ENCODE measurements at regions not wholly inside any gene's neighbourhood (a gene's known extent, or its start where the extent isn't known, plus 50 kb on each side); places are given as distances from the start of the nearest gene placed in this dataset.
"Not testable (repeated sequence)": the region's sequence is repeated elsewhere in the genome, so short reads cannot be mapped to it uniquely, and the experiment has no call there.

DNA sequence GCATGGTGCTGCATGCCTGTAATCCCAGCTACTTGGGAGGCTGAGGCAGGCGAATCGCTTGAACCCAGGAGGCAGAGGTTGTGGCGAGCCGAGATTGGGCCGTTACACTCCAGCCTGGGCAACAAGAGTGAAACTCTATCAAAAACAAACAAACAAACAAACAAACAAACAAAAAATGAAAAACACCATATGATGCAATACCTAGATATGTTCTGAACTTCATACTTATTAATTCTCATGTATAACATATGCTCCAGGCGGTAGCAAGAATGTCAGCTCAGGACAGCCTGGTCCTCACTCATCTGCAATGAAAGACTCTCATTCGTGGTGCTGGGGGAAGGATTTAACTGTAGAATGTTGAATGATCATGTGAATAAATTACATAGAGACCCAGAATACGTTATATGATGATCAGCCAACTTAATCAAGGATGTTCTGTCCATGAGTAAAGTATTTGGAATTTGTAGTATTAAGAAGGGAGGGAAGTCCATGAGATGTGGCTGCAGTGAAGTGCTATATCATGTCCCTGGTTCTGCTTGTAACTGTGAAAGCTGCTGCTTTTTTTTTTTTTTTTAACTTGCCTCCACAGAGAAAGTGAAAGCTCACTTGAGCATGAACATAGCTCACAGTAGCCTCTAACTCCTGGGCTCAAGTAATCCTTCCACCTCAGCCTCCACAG, 206.8 kb downstream of the UQCRFS1 start:
- DNase-seq: peak; percentile 78

DNA sequence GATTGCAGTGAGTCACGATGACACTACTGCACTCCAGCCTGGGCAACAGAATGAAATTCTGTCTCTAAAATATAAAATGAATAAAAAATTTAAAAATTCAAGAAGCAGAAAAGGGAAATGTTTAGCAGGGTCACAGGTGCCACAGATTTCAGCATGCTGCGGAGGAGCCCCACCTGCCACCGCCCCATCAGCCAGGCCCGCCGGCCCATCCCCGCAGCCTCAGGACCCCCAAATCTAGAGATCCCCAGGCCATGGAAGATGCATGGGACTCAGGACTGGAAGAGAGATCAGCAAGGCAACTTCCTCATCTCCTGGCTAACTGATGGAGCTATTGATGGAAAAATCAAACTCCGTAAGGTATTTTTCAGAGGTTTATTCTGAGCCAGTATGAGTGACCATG, 208.2 kb downstream of the UQCRFS1 start:
- no peak for DNase-seq

DNA sequence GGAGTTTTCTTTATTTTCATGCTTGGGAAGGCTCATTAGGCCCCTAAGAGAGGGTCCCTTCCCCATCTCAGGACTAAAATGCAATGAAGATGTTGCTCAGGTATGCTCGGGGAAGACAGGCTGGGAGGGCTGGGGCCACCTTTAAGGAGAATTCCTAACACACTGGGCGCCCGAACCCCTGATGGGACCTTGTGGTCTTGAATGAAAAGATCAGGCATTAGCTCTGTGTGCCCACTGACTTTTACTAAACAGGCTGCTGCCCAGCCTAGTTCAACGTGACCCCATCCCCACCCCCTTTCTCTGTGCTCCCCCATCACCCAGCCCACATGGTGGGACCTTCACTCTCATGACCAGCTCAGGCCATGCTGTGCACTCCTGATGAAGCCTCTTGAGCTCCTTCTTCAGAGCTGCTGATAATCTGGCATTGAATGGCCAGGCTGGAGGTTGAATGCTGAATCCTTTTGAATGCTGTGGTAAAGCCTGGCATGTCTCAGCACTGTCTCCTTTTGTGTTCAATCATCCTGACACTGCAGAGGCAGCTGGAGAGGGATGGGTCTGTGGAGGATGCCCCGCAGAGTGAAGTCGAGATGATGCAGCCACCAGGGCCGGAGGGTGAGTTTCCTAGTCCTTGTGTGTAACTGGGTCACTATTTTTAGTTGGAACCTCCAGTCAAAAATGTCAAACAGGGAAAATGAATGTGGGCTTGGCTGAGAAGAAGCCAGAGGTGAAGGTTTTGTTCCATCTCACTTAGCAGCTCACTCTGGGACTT, 209.1 kb downstream of the UQCRFS1 start:
- DNase-seq: no peak

GRCh38 chr19:29002336-29002735, 210.6 kb downstream of the UQCRFS1 start:
- DNase-seq: no peak

GRCh38 chr19:29001597-29002245, 211.2 kb downstream of the UQCRFS1 start:
- DNase-seq: peak; percentile 5

- DNase-seq: peak; percentile 2
Measured at GRCh38 chr19:29001141-29001581, 211.8 kb downstream of the UQCRFS1 start.

DNA sequence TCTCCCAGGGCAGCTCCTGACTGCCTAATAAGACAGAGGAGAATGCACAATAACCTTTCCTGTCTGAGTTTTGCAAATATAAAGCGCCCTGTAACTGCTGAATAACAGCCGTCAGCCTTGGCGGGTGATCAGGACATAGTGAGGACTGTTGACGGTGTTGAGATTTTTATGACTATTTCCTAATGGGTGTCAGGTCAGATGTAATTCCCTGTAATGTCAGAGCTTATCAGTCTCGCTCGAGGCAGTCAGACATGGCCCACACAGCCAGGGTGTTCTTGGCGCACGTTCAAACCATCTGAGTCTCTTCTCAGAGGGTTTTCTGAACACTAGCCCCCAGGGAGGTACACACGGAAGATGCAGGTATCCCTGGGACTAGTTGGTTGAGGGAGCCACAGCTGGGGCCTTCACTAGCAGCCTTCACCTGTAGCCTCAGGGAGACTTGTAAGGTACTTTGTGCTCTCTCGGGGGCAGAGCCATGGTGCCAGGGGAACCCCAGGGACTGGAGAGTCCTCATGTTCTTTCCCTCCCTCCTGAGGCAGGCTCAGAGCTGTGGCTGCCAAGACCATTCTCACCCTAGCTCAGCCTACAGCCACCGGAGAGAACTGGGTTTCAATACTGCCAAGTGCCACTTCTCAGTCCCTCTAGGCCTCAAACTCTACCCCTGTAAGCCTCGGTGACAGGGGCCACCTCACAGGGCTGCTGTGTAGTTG, 213.1 kb downstream of the UQCRFS1 start:
- DNase-seq: no peak

DNA sequence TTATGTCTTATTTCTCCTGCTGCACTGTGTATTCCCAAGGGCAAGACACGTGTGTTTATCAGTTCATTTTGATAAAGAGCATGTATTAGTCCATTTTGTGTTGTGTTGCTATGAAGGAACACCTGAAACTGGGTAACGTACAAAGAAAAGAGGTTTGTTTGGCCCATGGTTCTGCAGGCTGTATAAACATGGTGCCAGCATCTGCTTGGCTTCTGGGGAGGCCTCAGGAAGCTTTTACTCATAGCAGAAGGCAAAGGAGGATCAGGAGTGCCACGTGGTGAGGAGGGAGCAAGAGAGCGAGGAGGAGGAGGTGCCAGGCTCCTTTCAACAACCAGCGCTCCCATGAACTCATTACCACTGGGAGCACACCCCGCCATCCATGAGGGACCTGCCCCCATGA, 214.0 kb downstream of the UQCRFS1 start:
- DNase-seq: no peak

DNA sequence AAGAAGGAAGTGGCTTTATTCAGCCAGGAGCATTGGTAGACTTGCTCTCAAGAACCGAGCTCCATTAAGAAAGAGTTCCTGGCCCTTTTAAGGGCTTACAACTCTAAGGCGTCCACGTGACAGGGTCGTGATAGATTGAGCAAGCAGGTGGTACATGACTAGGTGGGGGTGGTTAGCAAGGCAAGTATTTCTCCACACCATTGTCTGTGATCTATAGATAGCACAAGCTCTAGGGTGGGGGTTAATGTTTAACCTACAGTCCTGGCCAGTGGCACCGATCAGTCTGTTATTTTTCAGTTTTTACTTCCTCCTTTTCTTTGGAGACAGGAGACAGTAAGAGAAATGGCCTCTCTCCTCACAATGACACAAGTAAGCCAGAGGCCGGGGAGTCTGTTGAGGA, 215.1 kb downstream of the UQCRFS1 start:
- DNase-seq: not testable (repeated sequence)

DNA sequence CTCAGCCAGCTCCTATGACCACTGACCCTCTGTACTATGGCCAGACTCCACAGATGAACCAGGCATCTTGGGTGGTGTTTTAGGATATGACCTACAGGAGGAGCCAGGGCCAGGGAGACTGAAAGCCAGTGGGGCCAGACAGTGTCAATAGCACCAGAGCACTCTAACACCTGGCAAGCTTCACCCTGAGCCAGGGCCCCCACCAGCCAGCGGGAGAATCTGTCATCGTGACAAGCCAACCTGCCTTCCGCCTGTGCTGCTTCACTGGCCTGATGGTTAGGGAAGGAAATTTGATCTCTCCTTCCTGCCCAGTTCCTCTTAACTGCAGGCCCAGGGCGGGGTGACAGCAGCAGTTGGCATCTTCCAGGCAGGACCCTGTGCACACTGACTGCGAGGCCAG, 222.4 kb downstream of the UQCRFS1 start:
- DNase-seq: no peak

DNA sequence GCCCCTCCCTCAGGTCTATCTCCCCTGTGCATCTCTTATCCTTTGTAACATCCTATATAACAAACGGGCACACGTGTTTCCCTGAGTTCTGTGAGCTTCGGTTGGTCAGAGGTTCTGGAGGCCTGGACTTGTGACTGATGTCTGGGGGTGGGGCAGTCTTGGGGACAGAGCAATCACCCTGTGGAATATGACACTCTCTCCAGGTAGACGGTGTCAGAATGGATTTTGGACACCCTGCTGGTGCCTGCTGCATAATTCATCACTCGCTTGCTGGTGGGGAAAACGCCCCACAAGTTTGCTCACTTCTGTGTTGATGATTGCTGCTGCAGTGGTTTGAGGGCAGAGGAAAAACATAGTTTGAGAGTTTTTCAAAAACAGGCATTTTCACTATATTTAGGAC, 223.2 kb downstream of the UQCRFS1 start:
- no peak for DNase-seq

- no peak for DNase-seq
Measured at GRCh38 chr19:28988066-28988465, 224.9 kb downstream of the UQCRFS1 start.

- DNase-seq: no peak
Measured at GRCh38 chr19:28987177-28987576, 225.8 kb downstream of the UQCRFS1 start.

DNA sequence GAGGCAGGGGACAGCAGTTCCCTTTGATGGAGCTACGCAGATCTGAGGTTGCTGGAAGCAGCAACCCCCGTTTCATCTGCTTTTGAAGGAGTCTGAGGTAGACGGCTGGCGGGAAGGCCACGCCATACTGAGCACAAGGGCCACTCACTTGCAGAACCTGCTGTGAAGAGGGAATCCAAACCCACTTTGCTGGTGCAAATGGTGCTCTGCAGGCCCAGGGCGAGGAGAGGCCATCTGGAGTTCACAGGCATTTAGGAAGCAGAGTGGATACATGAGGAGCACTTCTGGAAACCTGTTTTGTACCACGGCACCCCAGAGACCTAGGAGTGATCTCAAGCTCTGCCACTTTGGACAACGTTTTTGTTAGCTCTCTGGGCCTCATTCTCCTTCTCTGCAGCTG, 227.8 kb downstream of the UQCRFS1 start:
- DNase-seq: no peak

- no peak for DNase-seq
Measured at GRCh38 chr19:28984315-28984714, 228.6 kb downstream of the UQCRFS1 start.

GRCh38 chr19:28983430-28983829, 229.5 kb downstream of the UQCRFS1 start:
- no peak for DNase-seq

GRCh38 chr19:28981994-28982393, 231.0 kb downstream of the UQCRFS1 start:
- DNase-seq: no peak

DNA sequence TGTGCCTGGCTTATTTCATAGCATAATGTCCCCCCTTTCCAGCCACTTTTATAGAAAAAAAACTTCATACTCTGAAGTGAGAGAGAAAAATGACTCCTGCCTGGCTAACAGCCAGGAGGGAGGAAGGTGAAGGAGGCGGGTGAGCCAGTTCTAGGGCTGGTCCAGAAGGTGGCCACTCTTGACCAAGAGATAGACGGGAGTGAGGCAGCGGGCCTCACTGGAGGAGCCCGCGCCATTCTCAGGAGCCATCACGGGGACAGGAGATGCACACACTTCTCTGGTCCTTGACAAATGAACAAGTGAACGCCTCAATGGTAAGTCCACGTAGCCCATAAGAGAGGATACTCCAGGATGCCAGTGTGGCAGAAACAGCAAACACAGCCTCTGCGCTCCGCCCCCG, 231.4 kb downstream of the UQCRFS1 start:
- no peak for DNase-seq

GRCh38 chr19:28980236-28980868, 232.6 kb downstream of the UQCRFS1 start:
- peak; percentile 68 for DNase-seq

DNA sequence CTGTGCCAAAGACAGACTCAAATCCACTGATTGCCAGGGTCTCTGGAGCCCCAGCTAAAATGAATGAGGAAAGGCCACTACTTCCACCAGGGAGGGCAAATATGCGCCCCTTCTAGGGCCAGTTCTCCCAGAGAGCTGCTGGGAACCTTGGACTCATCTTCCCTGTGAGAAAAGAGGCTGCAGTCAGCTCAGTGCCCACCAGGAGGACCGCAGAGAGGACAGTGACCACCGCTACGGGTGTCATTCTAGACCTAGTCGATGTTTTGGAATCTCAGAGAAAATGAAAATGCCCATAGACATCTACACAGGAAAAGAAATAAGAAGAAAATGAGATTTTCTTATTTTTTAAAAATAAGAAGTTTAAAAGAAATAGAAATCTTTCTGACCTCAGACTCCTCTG, 235.1 kb downstream of the UQCRFS1 start:
- DNase-seq: peak; percentile 21

DNA sequence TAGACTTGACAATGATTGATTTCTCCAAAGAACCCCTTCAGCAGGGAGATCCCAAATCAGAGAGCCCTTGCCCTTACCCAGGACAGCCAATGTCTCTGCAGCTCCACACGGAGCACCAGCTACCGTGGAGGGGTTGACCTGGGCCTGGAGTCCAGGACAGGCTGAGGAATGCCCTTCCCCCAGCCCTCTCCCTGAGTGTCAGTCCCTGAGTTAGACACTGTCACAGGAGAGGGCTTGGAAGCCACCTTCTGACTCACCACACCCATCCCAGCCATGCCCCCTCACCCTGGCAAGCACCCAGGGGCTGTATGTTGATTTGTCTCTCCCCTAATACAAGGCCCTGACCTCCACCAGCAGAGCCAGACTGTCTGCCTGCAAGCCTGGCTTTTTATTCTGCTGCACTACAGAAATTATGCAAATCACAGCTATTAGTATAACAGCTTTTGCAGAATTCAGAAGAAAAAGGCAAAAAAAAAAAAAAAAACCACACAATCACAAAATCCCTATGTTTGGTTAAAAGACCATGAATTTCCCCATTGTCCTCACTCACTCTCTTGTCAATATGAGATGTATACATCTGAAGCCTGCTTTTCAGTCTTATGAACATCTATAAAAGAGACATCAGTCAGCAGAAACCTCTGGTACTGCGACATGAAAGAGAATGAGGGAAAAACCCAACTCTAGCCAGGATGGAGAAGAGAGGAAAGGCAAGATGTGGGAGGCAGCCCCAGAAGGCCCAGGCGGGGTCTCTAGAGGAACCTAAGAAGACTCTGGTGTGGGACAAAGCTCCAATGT, 240.7 kb downstream of the UQCRFS1 start:
- DNase-seq: no peak

GRCh38 chr19:28971513-28971912, 241.4 kb downstream of the UQCRFS1 start:
- no peak for DNase-seq
